Activated CD8-positive, alpha-beta T cell treated with anti-CD3 and anti-CD28 coated beads for 36 hours (primary cell): ENCODE measurements at regions not wholly inside any gene's neighbourhood (a gene's known extent, or its start where the extent isn't known, plus 50 kb on each side); places are given as distances from the start of the nearest gene placed in this dataset.

Source experiments
- ATAC-seq: fragments of 200-7000 bp; cut with Tn5 transposase; one replicate; pipeline ENCODE4 v1.10.0; 2021; ENCODE audit warnings: mild to moderate bottlenecking, moderate library complexity
- CTCF ChIA-PET: fragments of 350-600 bp; sonication (Branson Sonifier 250); formaldehyde crosslinking; loops from one replicate; lab custom pipeline; 2021; ENCODE audit warnings: antibody characterized with exemption; lab: Charles Lee
- POLR2A ChIA-PET: fragments of 350-600 bp; sonication (Branson Sonifier 250); formaldehyde crosslinking; loops from one replicate; lab custom pipeline; 2021; ENCODE audit warnings: antibody characterized with exemption; lab: Charles Lee
- DNase-seq: peaks from one replicate; pipeline ENCODE4 v3.0.0-alpha.2; 2020
- H3K27ac Mint-ChIP-seq: one replicate; pipeline ENCODE4 v1.8.0; 2021; ENCODE audit warnings: mild to moderate bottlenecking, mixed read lengths
- H3K27me3 Mint-ChIP-seq: one replicate; pipeline ENCODE4 v1.8.0; 2021; ENCODE audit warnings: mixed read lengths
- H3K36me3 Mint-ChIP-seq: one replicate; pipeline ENCODE4 v1.8.0; 2021; ENCODE audit warnings: low read depth, mixed read lengths
- H3K4me1 Mint-ChIP-seq: one replicate; pipeline ENCODE4 v1.8.0; 2021; ENCODE audit warnings: low read depth, mixed read lengths
- H3K4me3 Mint-ChIP-seq: one replicate; pipeline ENCODE4 v1.8.0; 2021; ENCODE audit warnings: mild to moderate bottlenecking, moderate library complexity, mixed read lengths
- H3K9me3 Mint-ChIP-seq: one replicate; pipeline ENCODE4 v1.8.0; 2021; ENCODE audit warnings: mixed read lengths
- CTCF ChIP-seq: fragments of 200-600 bp; IDR thresholded peaks from one replicate; pipeline ENCODE4 v1.8.0; 2022; ENCODE audit warnings: antibody characterized with exemption, mild to moderate bottlenecking
- intact Hi-C: fragments of 100-400 bp; cut with micrococcal nuclease; formaldehyde crosslinking; loops from one replicate; pipeline ENCODE4 v1.10.0; 2022

DNA sequence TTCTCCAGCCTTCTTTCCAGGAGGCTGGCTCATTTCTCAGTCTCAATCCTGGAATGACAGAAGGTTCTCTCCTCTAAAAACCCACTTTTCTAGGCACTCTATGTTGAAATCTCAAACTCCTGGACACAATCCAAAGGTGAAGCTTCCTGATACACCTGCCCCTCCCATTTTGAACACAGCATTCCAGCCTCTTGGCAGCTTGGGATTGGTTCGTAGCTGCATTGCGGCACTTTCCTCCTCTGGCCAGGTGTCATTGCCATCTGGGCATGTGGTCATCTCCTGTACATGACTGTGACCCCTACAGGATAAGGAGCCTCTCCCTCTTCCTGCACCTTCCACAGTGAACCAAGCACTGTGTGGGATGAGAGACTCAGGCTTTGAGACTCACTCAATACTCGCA, 230.2 kb upstream of the B3GAT1 start:
- Mint-ChIP-seq H3K36me3 (no peaks in the 10 kb centered on the region), H3K4me1 (peaks cover 2% of the 10 kb centered on the region), H3K27ac (no peak overlapping the region), H3K9me3 (no peaks in the 10 kb centered on the region), H3K27me3 (peaks cover 3% of the 10 kb centered on the region), H3K4me3 (no peak overlapping the region)
- ATAC-seq, result no peak
- CTCF ChIA-PET, result no interaction called here
- intact Hi-C loops, result no loop called here
- no peak for TF ChIP-seq CTCF
- POLR2A ChIA-PET, result no interaction called here
- no peak for DNase-seq

DNA sequence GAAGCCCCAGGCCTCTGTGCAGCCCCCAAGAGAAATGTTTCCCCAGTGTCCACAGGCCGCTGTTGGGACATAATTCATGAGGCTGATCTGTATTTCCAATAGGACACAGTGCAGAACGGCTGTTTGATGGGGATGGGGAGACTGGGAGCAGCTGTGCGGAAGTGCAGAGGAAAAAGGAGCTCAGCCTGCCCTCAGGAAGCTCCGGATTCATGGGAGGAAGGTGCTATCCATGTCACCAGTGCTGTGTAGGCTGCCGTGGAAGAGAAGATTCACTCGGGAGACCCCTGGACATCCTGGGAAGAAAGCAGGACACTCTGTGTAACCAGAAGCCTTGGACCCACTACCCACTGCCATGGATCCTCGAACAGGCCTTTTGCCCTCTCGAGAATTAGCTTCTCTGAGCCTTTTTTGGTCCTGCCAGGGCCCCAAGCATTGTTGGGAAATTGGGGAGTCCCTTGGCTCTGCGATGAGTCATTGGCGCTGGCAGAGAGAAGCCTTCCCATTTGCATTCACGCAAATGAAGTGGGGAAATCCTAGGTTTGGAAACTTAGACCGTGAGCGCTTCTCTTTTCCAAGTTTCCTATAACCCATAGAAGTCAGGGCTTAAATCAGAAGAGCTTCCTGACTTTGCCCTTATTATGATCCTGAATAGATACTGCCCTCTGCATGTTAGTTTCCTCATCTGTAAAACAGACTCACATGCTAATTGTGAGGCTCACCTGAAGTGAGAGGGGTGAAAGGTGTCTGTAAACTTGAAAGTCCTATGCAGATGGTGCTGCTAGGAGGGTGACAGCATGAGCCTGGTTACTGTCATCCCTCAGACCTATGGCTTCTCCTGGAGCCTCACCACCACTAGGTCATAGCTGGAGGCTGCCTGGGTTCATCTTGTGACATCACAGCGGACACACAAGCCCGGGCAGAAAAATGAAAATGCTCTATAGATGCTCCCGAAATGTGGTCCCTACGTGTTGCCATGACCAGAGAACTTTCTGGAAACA, 229.2 kb upstream of the B3GAT1 start:
- ATAC-seq, result no peak
- H3K27me3 Mint-ChIP-seq, result peaks cover 3% of the 10 kb centered on the region
- H3K27ac Mint-ChIP-seq, result no peak overlapping the region
- H3K9me3 Mint-ChIP-seq, result no peaks in the 10 kb centered on the region
- no peaks in the 10 kb centered on the region for H3K4me1 Mint-ChIP-seq
- DNase-seq, result no peak
- intact Hi-C loops, result no loop called here
- POLR2A ChIA-PET, result no interaction called here
- CTCF ChIA-PET, result no interaction called here
- TF ChIP-seq CTCF, result no peak
- H3K36me3 Mint-ChIP-seq, result no peaks in the 10 kb centered on the region
- no peak overlapping the region for H3K4me3 Mint-ChIP-seq

GRCh38 chr11:134640536-134640935, 228.5 kb upstream of the B3GAT1 start:
- Mint-ChIP-seq H3K4me3 (no peak overlapping the region), H3K9me3 (no peaks in the 10 kb centered on the region), H3K27me3 (peaks cover 3% of the 10 kb centered on the region), H3K27ac (no peak overlapping the region), H3K36me3 (no peaks in the 10 kb centered on the region), H3K4me1 (no peaks in the 10 kb centered on the region)
- ChIA-PET CTCF (no interaction called here), POLR2A (no interaction called here)
- no peak for TF ChIP-seq CTCF
- DNase-seq, result no peak
- intact Hi-C loops, result no loop called here
- no peak for ATAC-seq

GRCh38 chr11:134639586-134640330, 227.7 kb upstream of the B3GAT1 start:
- H3K4me3 Mint-ChIP-seq, result no peak overlapping the region
- DNase-seq, result no peak
- no peak for ATAC-seq
- ChIA-PET CTCF (no interaction called here), POLR2A (no interaction called here)
- H3K36me3 Mint-ChIP-seq, result no peaks in the 10 kb centered on the region
- no peak overlapping the region for H3K27ac Mint-ChIP-seq
- TF ChIP-seq CTCF, result no peak
- intact Hi-C loops, result no loop called here
- H3K4me1 Mint-ChIP-seq, result no peaks in the 10 kb centered on the region
- peaks cover 3% of the 10 kb centered on the region for H3K27me3 Mint-ChIP-seq
- no peaks in the 10 kb centered on the region for H3K9me3 Mint-ChIP-seq
